NCI-H446 treated with DMSO at 0.1 percent for 48 hours (cell line): ENCODE measurements at regions not wholly inside any gene's neighbourhood (a gene's known extent, or its start where the extent isn't known, plus 50 kb on each side); places are given as distances from the start of the nearest gene placed in this dataset.

Experiments used
- DNase-seq: peaks from one replicate; lab custom pipeline; 2025; lab: John Stamatoyannopoulos, UW

DNA sequence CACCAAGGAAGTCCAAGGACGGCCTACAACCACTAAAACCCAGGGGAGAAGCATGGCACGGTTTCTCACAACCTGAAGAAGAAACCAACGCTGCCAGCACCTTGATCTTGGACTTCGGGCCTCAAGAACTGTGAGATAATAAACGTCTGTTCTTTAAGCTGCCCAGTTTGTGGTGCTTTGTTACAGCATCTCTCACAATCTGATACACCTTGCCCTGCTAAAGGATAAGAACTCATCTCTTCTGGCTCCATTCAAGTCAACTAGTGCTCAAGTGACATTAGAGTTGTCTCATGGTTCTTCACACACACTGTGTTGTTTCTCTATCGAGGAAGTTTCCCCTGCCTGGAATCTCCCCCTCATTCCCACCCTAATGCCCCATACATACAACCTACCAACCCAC, 314.4 kb upstream of the RUNX1 start:
- DNase-seq, result no peak

DNA sequence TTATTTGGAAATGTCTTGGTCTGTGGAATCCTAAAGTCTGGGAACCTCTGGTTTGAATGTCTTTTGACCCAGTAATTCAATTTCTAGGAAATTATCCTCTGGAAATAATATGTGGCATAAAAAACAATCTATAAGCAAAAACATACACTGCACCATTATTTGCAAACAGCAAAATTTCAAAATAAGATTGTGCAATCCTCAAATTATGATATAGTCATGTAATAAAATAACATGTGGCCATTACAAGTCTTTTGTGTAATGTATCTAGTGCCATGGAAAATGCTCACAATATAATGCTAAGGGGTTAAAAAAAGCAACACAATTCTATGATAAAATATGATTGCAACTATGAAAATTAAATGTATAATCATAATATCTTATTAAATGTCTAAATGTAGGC, 312.9 kb upstream of the RUNX1 start:
- DNase-seq, result no peak

DNA sequence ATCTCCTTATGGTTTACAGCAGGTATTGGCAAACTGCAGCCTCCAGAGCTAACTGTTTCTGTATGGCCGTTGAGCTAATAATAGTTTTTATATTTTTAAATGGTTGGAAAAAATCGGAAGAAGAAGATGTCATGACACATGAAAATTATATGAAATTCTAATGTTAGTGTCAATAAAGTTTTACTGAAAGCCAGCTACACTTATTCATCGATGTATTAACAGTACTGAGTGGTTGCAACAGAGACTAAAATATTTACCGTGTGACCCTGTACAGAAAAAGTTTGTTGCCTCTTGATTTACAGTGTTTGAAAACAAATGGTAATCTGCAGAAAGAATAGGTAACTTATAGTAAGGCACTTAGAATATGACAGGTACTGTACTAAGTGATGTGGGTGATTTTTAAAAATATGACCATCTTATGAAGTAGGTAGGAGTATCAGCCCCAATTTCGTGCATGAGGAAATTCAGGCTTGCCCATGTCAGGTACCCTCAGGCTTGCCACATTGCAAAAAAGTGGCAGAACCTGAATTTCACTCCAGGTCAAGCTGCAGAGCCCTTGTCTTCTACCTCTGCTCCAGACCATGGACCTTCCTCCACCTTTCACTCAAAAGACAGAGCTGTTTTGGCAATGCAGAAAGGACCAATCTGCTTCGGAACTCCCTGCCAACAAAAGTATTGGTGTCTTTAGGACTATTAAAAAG, 311.9 kb upstream of the RUNX1 start:
- no peak for DNase-seq

DNA sequence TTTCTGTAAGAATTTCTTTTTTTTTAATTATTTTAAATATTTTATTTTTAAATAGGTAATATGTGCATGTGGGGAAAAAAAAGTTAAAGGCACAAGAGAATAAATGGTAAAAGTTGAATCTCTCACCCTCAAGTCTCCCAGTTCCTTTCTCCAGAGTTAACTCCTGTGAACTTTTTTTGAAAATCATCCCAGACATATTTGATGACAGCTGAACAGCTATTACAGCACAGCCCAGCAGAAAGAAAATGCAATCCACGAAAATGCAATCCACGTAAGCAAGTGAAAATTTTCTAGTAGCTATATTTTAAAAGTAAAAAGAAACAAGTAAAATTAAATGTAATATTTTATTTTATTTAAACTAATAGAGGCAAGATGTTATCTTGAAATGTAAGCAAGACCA, 310.0 kb upstream of the RUNX1 start:
- no peak for DNase-seq

DNA sequence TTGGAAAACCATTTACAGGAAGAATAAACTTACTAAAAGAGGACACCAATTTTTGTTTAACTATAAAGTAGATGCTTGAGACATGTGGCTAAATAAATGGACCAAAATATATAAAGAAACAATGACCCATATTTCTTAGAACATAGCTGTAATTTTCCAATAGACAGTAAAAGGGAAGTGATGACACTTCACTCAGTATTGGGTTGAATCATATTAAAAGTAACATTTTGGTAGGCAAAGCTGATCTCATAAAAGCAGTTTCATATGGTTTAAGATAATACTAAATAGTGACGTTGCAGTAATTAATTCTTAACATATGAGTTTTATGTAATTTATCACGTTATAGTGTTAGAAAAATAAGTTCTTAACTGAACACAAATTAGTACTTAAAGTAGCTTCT, 308.9 kb upstream of the RUNX1 start:
- no peak for DNase-seq

DNA sequence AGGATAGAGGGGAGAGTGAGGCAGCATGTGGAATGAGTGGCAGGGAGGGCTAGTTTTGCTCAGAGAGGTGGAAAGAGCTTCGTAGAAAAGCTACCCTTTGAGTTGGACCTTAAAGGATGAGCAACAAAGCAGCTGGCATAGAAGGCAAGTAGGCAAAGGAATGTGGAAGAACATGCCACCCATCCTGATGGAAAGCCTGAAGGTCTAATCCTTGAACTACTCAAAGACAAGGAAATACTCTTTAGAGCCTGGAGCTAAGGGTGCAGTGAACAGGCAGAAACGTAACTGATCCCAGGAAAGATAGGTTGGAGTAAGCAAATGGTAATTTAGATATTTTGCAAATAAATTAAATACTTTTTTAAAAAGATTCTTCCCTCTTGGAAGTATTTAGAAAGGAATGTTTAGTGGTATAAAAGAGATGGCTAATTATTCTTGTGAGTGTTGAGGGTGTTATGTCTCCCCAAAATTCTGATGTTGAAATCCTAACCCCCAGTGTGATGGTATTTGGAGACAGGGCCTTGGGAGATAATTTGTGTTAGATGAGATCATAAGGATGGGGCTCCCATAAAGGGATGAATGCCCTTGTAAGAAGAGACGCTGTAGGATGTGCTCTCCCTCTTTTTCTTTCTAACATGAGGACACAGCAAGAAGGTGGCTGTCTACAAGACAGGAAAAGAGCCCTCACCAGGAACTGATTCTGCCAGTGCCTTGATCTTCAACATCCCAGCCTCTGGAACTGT, 308.1 kb upstream of the RUNX1 start:
- no peak for DNase-seq

DNA sequence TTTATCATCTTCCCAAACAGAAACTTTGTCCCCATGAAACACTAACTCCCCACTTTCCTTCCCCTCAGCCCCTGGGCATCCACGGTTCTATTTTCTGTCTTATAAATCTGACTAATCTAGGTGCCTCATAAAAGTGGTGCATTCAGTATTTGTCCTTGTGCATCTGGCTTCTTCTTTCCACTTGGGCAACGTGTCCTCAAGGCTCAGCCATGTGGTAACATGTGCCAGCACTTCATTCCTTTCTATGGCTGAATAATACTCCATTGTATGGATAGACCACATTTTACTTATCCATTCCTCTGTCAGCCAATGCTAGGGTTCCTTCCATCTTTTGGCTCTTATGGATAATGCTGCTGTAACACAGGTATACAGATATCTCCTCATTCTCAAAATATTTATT, 305.0 kb upstream of the RUNX1 start:
- DNase-seq, result no peak

DNA sequence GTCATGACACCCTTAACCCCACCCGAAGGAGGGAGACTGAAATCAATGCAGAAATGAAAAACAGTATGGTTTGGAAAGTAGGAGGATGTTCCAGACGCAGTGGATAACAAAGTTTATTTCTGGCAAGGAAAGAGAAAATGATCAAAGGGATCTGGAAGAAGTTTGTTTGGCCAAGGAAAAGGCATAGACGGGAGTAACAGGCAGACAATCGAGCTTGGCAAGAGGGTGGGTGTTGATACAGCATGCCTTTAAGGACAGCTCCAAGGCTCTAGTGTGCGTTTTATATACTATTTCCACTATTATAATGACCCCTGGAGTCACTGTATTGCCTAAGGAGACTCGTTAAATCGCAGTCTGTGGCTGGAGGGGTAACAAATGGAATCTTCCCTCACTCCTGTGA, 303.7 kb upstream of the RUNX1 start:
- no peak for DNase-seq

DNA sequence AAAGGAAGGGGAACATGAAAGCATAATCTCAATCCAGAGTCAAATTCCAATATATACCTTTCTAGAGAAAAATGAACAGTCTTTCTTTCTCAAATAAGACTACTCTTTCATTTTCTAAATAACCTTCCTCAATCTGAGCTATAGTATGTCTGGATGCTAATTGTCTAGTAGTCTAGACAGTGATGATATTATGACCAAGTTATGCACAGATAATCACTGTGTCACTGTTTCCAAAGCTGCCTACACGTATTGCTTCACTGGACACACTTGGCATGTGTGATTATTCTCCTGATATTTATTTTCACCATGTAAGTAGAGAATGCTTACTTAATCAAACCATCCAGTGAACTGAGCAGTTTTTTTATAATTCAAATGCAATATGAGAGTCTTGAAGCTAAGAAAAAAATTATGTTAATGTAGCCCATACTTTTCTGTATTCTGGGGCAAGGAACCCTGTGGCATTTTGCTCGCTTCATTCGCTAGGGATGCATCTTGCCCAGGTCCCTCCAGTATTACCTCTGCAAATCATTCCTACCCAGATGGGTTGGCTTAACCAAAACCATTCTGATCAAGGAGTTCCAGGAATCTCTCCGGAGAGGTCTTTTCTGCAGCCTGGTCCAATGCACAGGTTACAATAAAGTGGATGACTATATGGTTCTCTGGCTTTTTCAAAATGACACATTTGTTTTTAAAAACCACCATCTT, 303.1 kb upstream of the RUNX1 start:
- DNase-seq, result no peak

DNA sequence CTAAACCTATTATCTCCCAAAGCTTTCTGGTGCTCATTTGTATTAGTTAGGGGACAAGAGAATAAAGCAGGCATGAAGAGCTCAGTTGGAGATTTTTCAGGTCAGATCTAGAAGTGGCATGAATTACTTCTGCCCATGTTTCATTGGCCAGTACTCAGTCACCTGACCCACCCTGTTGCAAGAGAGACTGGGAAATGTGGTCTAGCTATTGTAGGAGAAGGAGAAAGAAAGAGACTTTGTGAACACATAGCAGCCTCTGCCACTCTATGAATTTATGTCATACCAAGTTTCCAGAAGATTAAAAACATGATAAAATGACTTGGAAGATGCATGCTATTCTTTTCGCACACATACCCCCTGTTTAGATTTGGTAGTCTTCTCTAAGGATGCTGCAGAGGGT, 302.3 kb upstream of the RUNX1 start:
- DNase-seq, result no peak

DNA sequence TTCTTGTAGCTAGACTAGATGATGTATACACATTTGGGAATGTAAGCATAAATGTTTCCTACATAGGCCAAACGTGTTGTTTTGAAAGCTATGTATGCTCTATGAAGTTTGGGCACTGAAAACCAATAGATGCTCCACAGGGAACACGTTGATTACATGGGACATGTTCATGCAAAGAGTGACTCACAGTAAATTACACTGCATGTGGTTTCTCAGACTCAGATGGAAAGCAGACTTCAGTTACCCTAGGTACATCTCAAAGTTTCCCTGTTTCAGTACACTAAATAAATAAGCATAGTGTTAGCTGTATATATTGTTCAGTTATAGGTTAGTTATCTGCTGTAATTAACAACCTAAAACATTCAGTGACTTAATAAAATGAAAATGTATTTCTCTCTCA, 301.9 kb upstream of the RUNX1 start:
- no peak for DNase-seq

DNA sequence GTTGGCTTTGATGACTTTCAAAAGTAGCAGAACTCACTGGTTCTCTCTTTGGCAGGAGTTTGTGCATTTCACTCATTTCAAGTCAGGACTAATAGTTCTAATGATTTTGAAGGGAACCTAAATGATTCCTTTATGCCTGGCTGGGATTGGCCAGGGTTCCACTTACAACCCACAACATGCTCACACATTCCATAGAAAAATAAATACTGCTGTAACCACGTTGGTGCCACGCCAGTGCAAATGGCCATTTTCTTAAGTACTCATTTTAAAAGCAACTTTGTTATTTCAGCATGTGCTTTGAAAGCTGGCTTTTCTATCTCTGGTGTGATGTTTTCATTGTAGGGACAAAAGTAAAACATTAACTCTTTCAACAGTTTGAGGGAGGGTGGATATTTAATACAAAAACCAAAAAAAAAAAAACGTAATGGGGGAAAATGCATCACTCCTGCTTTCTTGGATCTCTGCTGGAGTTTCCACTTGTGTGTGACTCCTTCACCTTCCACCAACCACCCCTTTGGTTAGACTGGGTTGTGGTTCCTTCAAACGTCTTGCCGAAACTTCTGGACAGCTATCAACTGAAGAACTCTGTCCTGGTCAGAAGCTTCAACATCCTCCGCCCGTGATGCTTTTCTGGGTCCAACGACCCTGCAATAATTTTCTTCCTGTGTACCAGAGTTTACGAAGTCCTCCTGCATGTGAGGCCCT, 300.4 kb upstream of the RUNX1 start:
- no peak for DNase-seq

DNA sequence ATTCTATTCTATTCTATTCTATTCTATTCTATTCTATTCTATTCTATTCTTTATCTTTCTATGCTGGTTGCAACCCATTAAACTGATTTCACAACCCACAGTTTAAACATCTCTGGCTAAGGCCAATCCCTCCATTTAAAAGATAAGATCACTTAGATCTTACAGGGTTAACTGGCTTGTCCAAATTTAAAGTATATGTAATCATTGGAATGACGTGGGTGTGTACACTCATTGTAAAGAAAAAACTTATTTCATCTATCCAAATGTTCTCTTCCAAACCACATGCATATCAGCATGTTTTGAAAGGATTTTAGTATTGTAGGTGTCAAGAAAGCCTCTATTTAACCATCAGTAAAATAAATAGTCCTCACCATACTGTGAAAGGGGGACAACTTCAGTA, 299.6 kb upstream of the RUNX1 start:
- no peak for DNase-seq

DNA sequence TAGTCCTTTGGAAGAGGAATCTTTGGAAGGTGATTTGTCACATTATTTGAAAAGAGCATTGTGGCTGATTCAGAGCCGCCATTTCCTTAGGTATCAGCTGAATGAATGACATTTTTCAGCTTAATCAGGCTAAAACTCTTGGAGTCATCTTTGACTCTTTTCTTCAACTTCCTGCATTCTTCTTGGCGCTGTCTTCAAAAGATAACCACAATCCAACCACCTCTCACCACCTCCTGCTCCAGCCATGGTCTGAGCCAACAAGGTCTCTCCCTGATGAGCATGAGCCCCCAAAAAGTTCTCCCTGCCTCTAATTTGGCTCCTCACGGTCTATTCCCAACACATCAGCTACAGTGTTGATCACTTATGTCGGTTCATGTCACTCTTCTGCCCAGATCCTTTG, 297.6 kb upstream of the RUNX1 start:
- no peak for DNase-seq

DNA sequence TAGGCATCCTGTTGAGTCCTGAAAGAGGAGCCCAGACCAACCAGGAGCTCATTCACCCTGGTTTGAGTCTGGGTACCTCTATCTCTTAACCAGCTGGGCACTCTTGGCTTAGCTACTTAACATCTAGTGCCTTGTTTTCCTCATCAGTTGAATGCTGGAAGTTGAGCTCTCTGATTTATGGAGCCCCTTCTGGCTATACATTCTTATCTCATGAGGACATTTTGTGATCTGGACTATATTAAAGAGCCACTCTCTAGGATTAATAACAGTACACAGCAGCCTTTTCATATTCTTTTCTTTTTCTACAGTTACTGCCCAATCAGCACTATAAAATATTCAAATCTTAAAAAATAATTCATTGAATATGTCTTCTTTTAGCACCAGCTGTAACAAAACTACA, 296.9 kb upstream of the RUNX1 start:
- DNase-seq, result no peak

DNA sequence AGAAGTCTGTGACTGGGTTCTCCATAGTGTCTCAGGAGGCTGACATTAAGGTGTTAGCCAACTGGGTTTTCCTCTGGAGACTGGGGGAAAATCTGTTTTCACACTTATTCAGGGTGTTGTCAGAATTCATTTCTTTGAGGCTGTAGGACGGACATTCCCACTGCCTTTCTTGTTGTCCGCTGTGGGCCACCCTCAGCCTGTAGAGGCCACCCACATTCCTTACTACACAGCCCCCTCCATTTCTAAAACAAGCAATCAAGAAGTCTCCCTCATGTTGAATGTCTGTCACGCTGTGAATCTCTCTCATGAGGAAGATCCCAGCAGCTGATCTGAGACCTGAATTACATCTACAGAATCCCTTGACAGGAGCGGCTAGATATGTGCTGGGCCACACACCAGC, 295.5 kb upstream of the RUNX1 start:
- no peak for DNase-seq

DNA sequence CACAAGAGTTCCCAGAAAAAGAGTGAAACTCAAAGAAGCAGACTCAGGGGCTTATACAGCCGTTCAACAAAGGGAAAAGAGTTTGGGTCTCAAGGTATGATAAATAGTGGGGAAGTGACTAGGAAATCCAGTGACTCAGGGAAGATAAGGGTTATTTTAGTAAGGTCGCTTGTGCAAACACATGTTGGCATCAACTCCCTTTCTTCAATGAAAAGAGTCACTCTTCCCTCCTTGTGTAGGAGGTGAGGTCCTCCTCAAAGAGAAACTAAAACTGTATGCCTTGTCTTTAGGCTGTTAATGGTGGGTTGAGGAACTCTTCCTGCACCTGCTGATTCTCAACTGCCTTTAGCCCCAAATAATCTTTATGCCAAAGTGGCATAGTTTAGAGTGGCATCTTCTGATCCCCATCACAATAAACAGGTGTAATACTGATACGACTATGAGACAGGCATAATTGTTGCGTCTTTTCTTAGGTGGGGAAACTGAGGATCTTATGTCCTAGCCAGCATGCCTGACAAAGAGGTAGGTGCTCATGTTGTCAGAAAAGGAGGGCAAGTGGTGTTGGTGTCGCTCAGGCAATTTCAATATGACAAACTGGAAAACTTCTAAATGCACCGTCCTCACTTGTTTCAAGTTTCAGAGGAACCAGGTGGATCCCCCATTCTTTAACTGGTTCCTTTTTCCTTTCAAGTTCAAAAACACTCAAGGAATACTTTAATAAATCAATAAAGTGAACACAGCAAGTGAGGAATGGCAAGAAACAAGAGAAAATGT, 294.1 kb upstream of the RUNX1 start:
- no peak for DNase-seq

DNA sequence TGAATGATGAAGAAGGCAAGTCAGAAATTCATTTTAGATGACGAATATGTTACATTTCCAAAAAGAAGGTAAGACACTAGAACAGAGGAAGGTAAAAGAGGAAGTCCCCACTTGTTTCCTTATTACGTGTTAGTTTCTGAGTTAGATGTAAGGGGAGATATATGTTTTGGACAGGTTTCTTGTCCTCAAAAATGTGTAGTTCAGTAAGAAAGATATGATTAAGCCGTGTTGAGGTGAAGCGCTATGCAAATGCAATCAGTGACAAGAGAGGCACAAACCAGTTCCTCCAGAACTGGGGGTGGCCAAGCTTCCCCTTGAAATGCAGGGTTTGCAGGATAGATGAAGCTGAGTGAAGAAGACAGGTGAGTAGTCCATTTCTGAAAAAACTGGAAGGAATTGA, 293.3 kb upstream of the RUNX1 start:
- DNase-seq, result no peak

DNA sequence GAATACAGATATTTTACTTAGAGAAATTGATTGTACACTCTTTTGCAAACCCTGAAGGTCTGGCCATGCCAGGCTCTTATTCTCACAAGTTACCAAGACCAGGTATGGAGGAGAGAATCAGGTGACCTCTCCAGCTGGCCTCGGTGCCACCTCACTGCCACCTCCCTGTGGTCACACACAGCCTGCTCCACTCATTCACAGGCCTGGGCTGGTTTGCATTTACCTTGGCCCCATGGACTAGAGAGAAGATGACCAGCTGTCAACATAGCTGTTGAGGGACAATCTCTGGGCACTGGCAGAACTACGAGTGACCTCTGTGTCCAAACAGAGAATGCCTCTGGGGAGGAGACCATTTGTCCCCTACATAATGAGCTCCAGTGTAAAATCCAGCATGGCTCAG, 291.2 kb upstream of the RUNX1 start:
- DNase-seq, result no peak

DNA sequence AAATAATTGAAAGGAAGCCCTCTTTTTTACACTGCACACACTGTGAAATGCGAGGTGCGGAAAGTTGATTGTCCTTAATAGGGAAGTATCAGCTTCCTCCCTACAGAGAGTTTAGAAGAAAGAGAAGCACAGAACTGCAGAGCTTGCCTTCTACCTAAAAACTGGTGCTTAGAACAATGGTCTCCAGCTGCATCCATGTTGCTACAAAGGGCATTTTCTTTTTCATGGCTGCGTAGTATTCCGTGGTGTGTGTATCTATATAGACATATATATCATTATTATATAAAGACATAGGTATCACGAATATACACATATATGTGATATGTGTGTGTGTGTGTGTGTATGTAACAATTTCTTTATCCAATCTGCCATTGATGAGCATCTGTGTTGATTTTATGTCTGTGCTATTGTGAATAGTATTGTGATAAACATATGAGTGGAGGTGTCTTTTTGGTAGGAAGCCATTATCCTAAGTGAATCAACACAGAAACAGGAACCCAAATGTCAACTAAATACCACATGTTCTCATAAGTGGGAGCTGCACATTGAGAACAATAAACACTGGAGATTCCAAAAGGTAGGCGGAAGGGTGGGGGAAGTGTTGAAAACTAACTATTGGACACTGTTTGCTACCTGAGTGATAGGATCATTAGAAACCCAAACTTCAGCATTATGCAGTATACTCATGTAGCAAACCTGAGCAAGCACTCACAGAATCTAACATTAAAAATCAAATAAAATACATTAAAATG, 290.0 kb upstream of the RUNX1 start:
- no peak for DNase-seq

DNA sequence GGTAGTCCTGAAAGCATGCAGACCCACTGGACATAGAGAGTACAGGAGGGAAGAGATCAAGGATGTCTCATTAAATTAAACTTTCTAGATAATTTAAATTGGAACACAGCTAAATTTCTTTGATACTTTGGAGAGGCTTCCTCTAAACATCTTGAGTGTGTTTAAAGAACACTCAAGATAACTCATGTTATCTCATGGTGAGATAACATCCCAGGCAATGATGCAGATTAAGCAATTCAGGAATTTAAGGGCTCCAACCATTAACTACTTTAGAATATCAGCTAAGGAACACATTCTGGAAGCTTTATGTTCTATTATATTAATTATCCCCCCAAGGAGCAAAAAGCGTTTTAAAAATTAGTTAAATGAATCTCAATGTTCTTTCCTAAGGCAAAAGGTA, 289.2 kb upstream of the RUNX1 start:
- DNase-seq, result no peak
